ENCODE measurements at regions not wholly inside any gene's neighbourhood (a gene's known extent, or its start where the extent isn't known, plus 50 kb on each side); places are given as distances from the start of the nearest gene placed in this dataset.
A peak's percentile ranks its signal among the peaks of the same experiment; 100 is the strongest.
"Not testable (repeated sequence)": the region's sequence is repeated elsewhere in the genome, so short reads cannot be mapped to it uniquely, and the experiment has no call there.

DNA sequence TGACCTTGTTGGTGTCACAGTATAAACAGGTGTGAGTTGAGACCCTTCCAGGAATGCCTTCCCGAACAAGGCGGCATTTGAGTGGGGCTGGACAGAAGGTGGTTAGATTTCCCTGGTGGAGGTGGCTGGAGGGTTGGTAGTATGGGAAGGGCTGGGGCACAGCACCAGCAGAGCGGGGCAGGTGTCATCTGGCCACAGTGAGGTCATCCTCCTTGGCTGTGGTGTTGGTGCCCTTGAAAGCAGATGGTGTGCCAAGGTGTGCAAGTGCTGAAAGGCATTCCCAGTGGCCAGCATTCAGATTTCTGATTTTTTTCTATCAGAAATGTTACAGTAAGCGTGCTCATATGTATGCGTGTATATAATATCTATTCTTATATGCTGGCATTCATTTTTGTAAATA is 126.6 kb downstream of the LAT start:
- no peak overlapping the region for H3K4me3 ChIP-seq (replicated peaks in 1 of 2; ENCODE audit: low read depth in 2 of 2, low read length in 2 of 2)
- DNase-seq (ENCODE audit: low read depth in 2 of 2), result no peak
- TF ChIP-seq, protein P1, sequence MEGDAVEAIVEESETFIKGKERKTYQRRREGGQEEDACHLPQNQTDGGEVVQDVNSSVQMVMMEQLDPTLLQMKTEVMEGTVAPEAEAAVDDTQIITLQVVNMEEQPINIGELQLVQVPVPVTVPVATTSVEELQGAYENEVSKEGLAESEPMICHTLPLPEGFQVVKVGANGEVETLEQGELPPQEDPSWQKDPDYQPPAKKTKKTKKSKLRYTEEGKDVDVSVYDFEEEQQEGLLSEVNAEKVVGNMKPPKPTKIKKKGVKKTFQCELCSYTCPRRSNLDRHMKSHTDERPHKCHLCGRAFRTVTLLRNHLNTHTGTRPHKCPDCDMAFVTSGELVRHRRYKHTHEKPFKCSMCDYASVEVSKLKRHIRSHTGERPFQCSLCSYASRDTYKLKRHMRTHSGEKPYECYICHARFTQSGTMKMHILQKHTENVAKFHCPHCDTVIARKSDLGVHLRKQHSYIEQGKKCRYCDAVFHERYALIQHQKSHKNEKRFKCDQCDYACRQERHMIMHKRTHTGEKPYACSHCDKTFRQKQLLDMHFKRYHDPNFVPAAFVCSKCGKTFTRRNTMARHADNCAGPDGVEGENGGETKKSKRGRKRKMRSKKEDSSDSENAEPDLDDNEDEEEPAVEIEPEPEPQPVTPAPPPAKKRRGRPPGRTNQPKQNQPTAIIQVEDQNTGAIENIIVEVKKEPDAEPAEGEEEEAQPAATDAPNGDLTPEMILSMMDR (IDR thresholded peaks at IDR 0.05; ENCODE audit: low read depth, low read length), result no peak

DNA sequence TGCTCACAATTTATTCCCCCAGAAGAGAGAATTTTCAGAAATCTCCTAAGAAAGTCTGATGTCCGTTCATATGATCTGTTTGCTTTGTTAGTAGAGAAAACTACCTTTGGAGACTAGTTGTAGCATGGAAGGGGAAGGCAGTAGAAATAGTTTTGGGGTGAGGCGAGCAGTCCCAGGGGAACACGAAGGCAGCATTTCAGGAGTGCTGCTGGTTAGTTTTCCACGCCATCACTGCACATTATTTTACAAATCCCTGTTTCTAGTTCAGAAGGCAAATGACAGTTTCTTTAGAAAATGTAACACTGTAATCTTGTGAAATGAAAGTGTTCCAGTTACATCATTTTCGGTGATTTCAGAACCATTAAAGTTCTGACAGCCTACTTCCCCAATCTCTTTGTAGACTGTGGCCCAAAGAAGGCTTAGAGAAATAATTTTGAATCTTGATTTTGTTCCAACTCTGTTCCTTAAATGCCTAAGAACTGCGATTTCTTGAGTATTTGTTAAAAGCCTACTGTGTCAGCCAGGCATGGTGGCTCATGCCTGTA is 123.8 kb downstream of the LAT start:
- peak; percentile 17 to 37 for DNase-seq (ENCODE audit: low read depth in 2 of 2)
- H3K4me3 ChIP-seq (replicated peaks in 1 of 2; ENCODE audit: low read depth in 2 of 2, low read length in 2 of 2), result not testable (repeated sequence)

DNA sequence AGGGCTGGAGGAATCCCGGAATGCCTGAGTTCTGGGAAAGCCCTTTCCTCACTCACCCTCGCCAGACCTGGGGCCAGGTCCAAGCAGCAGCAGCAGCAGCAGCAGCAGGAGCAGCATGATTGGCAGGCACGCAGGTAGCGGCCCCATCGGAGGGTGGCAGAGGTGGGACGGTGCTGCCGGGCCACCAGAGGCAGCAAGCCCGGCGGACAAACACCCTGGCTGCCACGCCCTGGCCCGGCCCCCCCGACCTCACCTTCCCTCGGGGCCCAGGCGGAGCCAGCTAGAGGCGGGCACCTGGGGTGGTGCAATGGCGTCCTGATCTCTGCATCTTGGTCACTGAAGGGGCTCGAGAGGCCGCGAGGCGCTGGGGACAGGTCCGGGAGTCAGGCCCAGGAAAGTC is 122.4 kb downstream of the LAT start:
- TF ChIP-seq, protein P1 (IDR thresholded peaks at IDR 0.05; ENCODE audit: low read depth, low read length), result no peak
- DNase-seq (ENCODE audit: low read depth in 2 of 2), result no peak
- no peak overlapping the region for H3K4me3 ChIP-seq (replicated peaks in 1 of 2; ENCODE audit: low read depth in 2 of 2, low read length in 2 of 2)

DNA sequence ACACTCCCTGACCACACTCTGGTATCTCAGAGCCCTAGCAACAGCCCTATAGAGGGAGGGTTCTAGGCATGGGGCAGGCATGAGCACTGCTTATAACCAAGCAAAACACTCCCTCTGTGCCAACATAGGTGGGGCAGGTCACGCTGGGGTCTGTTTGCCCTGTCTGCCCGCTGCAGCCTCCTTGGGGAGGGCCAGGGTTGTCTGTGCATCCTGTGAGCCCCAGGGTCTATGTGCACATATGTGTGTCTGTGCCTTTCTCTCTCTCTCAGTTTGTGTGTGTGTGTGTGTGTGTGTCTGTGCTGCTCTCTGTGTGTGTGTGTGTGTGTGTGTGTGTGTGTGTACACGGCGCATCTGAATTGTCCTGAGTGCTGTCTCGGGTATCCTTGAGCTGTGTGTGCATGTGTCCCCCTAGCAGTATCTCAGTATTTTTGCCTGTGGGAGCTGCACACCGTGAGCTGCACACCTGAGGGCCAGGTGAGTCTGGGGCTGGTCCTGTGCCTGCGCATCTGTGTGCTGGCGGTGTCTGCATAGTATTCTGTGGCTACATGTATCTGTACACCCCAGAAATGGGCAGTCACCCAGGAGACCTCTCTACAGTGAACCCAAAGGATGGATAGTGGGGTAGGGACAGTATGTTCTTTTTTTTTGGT is 121.5 kb downstream of the LAT start:
- DNase-seq (ENCODE audit: low read depth in 2 of 2); H3K4me3 ChIP-seq (replicated peaks in 1 of 2; ENCODE audit: low read depth in 2 of 2, low read length in 2 of 2): not testable (repeated sequence)

DNA sequence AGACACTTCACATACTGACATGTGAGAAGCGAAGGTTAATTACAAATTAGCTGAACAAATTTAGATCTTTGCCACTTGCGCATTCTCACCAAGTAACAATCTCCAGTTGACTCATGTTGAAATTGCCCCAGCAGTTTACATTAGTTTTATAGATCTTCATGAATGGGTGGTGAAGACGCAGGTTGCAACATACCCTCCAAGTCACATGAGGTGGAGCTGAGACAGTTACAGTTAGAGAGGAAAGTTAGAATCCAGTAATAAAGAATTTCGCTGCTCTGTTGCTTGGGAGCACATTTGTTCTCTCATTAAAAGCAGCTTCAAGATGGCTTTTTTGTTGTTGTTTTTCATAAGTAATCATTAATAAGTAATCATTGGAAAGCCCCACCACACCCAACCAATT is 119.7 kb downstream of the LAT start:
- DNase-seq (ENCODE audit: low read depth in 2 of 2); H3K4me3 ChIP-seq (replicated peaks in 1 of 2; ENCODE audit: low read depth in 2 of 2, low read length in 2 of 2): not testable (repeated sequence)

DNA sequence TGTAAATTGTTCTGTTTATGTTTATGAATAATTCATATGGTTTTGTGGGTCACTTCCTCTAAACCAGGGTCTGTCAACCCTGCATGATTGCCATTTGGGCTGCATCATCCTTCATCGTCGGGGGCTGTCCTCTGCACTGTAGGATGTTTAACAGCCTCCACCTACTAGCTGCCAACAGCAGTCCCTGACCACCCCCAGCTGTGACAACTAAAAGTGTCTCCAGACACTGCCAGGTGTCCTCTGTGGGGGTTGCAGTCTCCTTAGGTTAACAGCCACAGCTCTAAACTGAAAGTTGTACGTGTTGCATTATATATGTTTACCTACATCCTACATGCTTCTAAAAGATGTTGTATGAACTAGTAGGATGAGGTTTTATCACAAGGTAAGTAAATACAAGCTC is 113.1 kb downstream of the LAT start:
- DNase-seq (ENCODE audit: low read depth in 2 of 2); H3K4me3 ChIP-seq (replicated peaks in 1 of 2; ENCODE audit: low read depth in 2 of 2, low read length in 2 of 2): not testable (repeated sequence)

DNA sequence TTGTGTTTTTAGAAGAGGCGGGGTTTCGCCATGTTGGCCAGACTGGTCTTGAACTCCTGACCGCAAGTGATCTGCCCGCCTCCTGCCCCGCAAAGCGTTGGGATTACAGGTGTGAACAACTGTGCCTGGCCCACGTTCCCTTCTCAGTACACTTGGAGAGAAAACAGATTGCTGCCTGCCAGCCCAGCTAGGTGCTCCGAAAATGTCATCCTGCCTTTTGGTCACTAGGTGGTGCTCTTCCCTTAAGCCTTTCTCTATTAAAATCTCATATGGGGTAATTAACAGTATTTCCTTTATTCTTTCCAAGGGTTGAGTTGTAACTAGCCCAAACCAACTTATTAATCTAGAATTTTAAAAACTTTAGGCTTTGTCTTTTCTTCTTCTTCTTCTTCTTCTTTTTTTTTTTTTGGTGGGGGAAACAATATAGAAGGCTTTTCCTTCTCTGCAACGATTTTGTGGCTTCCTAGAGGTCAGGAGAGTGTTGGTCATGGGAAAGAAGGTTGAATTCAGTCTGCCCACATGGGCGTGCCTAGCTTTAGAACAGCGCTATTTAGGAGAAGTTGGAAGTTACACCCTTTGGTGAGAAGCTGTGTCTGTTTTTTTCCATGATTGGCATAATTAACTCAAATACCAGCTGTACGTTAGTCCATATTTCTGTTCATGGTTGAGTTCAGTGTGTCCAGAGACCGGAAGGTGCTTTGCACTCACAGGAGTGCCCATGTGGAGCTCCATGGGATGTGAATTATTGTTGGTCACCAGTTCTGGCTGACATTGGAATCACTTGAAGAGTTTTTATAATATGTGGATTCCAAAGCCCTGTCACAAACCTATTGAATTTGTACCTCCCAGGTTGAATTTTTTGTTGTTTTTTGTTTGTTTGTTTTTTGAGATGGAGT is 110.1 kb downstream of the LAT start:
- DNase-seq (ENCODE audit: low read depth in 2 of 2); H3K4me3 ChIP-seq (replicated peaks in 1 of 2; ENCODE audit: low read depth in 2 of 2, low read length in 2 of 2): not testable (repeated sequence)

DNA sequence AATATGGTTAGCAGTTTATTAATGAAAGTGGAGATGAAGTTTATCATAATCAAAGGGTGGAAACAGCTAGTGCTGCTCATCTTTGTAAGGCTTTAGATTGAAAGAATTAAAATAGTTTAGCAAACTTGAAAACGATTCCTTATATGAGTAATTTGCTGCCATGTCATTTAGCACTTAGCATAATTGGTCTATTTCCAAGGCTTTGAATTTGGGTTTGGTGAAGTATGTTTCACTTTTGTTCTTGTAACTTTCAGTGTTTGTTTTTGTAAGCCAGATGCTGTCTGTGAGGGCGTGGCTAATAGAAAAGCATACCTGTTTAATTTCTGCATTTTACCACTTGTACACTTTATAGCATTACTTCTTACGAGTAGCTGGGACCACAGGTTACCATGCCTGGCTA is 109.5 kb downstream of the LAT start:
- DNase-seq (ENCODE audit: low read depth in 2 of 2), result not testable (repeated sequence)

DNA sequence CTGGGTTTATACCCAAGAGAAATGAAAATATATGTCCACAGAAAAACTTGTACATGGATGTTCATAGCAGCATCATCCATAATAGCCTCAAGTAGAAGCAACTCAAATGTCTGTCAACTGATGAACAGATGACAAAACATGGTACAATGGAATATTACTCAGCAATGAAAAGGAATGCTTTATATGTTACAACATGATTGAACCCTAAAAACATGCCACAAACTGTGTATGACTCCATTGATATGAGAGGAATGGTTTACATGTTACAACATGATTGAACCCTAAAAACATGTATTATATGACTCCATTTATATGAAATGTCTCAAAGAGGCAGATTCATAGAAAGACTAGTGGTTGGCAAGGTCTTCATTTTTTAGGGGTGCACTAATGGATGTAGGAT is 104.8 kb downstream of the LAT start:
- DNase-seq (ENCODE audit: low read depth in 2 of 2); H3K4me3 ChIP-seq (replicated peaks in 1 of 2; ENCODE audit: low read depth in 2 of 2, low read length in 2 of 2): not testable (repeated sequence)

More for the DNA sequence above, 109.5 kb downstream of the LAT start:
- not testable (repeated sequence) for H3K4me3 ChIP-seq (replicated peaks in 1 of 2; ENCODE audit: low read depth in 2 of 2, low read length in 2 of 2)

DNA sequence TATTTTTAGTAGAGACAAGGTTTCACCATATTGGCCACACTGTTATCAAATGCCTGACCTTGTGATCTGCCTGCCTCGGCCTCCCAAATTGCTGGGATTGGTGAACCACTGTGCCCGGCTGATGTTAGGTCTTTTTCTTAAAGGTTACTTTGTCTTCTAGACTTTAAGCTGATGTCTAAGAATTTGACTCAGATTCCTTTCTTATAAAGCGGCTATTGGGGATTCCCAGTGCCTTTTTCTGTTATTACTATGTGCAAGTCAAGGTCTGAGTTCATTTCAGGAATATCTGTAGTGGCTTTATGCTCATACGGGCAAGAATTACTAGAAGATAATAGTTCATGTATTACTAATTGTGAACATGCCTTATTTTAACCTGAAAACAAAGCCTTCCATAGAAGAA is 102.8 kb downstream of the LAT start:
- not testable (repeated sequence) for H3K4me3 ChIP-seq (replicated peaks in 1 of 2; ENCODE audit: low read depth in 2 of 2, low read length in 2 of 2); DNase-seq (ENCODE audit: low read depth in 2 of 2)

DNA sequence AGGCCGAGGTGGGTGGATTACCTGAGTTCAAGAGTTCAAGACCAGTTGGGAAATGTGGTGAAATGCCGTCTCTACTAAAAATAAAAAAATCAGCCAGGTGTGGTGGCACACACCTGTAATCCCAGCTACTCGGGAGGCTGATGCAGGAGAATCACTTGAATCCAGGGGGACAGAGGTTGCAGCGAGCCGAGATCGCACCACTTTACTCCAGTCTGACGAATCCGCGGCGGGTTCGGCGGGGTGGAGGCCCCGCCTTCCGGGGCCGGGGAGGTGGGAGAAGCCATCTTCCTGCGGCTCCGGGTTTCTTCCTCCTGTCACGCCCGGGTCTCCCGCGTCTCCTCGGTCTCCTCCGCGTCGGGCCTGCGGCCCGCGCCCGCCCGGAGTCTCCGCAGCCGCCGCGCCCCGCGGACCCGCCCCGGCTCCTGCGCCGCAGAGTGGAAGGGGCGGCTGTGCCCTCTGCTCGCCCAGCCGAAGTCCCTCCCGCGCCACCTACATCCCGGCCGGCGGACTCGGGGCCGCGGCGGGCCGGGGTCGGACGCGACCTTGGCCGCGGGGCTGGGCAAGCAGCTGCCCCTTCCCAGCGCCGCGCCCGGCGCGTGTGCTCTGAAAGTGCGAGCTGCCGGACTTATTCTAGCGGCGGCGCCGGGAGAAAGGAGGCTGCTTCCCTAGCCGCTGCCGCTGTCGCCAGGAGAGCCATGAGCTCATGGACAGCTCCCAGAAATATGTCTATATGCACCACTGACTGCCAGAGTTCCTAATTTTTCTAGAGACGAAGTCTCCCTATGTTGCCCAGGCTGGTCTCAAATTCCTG is 97.2 kb downstream of the LAT start:
- peak; percentile 28 to 29 for DNase-seq (ENCODE audit: low read depth in 2 of 2)
- H3K4me3 ChIP-seq (replicated peaks in 1 of 2; ENCODE audit: low read depth in 2 of 2, low read length in 2 of 2), result peak overlapping the region; percentile 26 to 28

DNA sequence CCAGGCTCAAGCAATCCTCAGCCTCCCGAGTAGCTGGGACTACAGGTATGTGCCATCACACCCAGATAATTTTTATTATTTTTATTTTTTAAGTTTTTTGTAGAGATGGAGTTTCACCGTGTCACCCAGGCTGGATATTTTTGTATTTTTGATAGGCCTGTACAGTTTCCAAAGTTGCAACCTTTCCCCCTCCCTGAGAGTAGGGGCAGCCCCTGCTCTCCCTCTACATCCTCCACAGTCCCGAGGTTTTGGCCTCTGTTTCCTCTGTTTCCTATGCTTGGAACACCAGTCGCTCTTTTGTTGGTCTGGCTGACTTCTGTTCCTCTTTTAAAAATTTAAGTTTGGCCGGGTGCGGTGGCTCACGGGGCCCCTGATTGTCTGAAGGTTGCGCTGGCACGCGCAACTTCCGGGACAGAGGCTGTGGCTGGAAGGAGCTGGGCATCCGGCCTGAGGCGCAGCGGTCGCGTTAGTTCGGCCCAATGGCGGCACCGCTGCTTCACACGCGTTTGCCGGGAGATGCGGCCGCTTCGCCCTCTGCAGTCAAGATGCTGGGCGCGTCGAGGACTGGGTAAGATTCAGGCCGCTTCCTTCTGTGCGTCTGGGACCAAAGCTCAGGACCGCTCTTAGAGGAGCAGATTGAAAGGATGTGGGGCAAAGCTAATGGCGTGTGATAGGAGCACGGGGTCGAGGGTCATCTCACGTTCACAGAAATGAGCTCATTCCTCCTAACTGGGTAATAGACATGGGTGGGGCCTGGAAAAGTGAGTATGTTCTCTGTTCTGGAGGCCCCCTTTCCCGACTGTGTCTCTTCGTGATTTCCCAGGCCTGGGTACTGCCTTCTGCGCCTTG is 89.9 kb downstream of the LAT start:
- DNase-seq (ENCODE audit: low read depth in 2 of 2), result peak; percentile 52 to 57
- H3K4me3 ChIP-seq (replicated peaks in 1 of 2; ENCODE audit: low read depth in 2 of 2, low read length in 2 of 2), result peak overlapping the region; percentile 37 to 56

DNA sequence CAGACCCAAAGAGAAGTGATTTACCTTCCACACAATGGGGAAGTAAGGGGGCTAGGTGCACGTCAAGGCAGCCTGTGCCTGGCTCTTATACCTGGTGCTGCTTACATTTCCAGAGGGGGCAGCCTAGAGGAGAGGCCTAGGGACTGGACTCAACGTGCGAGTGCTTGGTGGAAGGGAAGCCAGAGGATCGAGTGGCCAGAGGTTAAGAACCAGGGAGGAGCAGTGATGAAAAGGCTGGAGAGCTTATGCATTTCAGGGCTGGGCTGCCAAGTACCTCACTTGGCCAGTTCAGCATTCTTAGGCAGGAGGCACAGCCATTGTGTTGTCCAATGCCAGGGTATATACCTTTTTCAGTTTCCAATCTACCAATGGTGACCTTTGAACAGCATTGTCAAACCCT is 77.4 kb downstream of the LAT start:
- H3K4me3 ChIP-seq (replicated peaks in 1 of 2; ENCODE audit: low read depth in 2 of 2, low read length in 2 of 2); DNase-seq (ENCODE audit: low read depth in 2 of 2): not testable (repeated sequence)

DNA sequence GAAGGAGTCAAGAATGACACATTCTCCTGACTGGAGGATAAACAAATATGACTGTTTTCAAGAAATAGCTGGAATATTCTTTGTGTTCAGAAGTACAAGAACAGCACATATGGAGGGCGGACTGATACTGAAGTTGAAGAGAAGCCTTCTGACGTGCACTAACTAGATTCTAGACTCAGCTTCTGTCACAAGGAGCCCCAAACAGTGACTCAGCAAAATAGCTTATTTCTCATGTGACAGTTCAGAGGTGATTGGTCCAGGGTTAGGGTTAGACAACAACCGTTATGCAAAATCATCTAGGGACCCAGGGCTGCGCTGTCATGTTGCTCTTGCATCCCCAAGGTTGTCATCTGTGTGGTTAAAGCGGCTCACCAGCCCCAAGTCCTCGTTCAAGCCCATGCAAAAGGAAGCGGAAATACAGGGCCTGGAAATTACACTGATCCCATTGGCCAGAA is 76.6 kb downstream of the LAT start:
- not testable (repeated sequence) for DNase-seq (ENCODE audit: low read depth in 2 of 2); H3K4me3 ChIP-seq (replicated peaks in 1 of 2; ENCODE audit: low read depth in 2 of 2, low read length in 2 of 2)
